ENCODE measurements at regions not wholly inside any gene's neighbourhood (a gene's known extent, or its start where the extent isn't known, plus 50 kb on each side); places are given as distances from the start of the nearest gene placed in this dataset.

- no peak for TF ChIP-seq CTCF (conservative IDR thresholded peaks at IDR 0.05)
- TF ChIP-seq EZH2 (IDR thresholded peaks at IDR 0.05; ENCODE audit: low read depth) = no peak
Observed at GRCh38 chr19:28700176-28700575, 512.8 kb downstream of the UQCRFS1 start.

Data from PC-9 (cell line).